Ishikawa (cell line): ENCODE measurements at regions not wholly inside any gene's neighbourhood (a gene's known extent, or its start where the extent isn't known, plus 50 kb on each side); places are given as distances from the start of the nearest gene placed in this dataset.

Experiments used
- CEBPB ChIP-seq: IDR thresholded peaks from 2 replicates; pipeline ENCODE4 v1.6.1; 2012
- CREB1 ChIP-seq: IDR thresholded peaks from 2 replicates; pipeline ENCODE4 v1.6.1; 2012; ENCODE audit warnings: low read depth
- EGR1 ChIP-seq: IDR thresholded peaks from 2 replicates; pipeline ENCODE4 v1.6.1; 2012
- EP300 ChIP-seq: IDR thresholded peaks from 2 replicates; pipeline ENCODE4 v1.6.1; 2012; ENCODE audit warnings: borderline replicate concordance
- MAX ChIP-seq: IDR thresholded peaks from 2 replicates; pipeline ENCODE4 v1.6.1; 2012
- NFIC ChIP-seq: IDR thresholded peaks from 2 replicates; pipeline ENCODE4 v1.6.1; 2012
- REST ChIP-seq: IDR thresholded peaks from 2 replicates; pipeline ENCODE4 v1.6.1; 2012; ENCODE audit warnings: low read depth, mild to moderate bottlenecking
- TAF1 ChIP-seq: IDR thresholded peaks from 2 replicates; pipeline ENCODE4 v1.6.1; 2012; ENCODE audit warnings: low read depth, mild to moderate bottlenecking
- TEAD4 ChIP-seq: IDR thresholded peaks from 2 replicates; pipeline ENCODE4 v1.6.1; 2012
- USF1 ChIP-seq: IDR thresholded peaks from 2 replicates; pipeline ENCODE4 v1.6.1; 2012
- YY1 ChIP-seq: IDR thresholded peaks from 2 replicates; pipeline ENCODE4 v1.6.1; 2012; ENCODE audit warnings: low read depth

- TF ChIP-seq REST (no peak), MAX (no peak), CREB1 (no peak), EP300 (no peak), CEBPB (no peak), TAF1 (no peak), YY1 (no peak), TEAD4 (no peak), NFIC (no peak), USF1 (no peak), EGR1 (no peak)
Observed at GRCh38 chr4:28014469-28014868, 1153.8 kb downstream of the STIM2 start.
